ENCODE measurements at regions not wholly inside any gene's neighbourhood (a gene's known extent, or its start where the extent isn't known, plus 50 kb on each side); places are given as distances from the start of the nearest gene placed in this dataset.

DNA sequence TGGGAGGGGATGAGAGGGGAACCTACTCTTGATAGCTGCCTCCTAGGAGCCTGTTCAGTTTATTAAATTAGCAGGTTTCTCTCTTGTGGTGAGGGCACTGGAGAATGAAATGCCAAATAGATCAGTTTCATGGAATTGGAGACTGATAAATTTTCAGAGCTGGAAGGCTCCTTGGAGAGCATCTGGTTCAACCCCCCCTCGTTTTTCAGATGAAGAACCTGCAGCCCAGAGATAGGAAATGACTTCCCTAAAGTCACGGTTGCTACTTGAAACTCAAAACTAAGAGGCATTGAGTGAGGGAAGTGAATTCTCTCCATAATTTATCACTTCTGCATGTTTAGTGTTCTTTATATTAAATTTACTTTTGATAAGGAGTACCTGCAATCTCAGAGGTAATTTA lies 366.0 kb upstream of the CCL2 start:
- ATAC-seq (ENCODE audit: low read depth) (no peak), DNase-seq (no peak)
- H3K9me3 ChIP-seq (ENCODE audit: control extremely low read depth in 1 of 3, control insufficient read depth in 2 of 3, insufficient read depth in 1 of 3, low read length in 2 of 3): no peaks in the 10 kb centered on the region
- H3K4me3 Mint-ChIP-seq: no peak overlapping the region
- no peaks in the 10 kb centered on the region for H3K36me3 ChIP-seq (replicated peaks in 1 of 2; ENCODE audit: control extremely low read depth in 1 of 2, control insufficient read depth in 1 of 2, extremely low read depth in 1 of 2, insufficient read depth in 2 of 2, low read length in 1 of 2)
- peaks cover 0 to 3% (median 0%) of the 10 kb centered on the region in 4 experiments for H3K27me3 ChIP-seq (replicated peaks in 1 of 4; ENCODE audit: control extremely low read depth in 1 of 4, control insufficient read depth in 3 of 4, insufficient read depth in 4 of 4, low read length in 3 of 4)
- H4K20me1 ChIP-seq (ENCODE audit: control insufficient read depth, insufficient read depth, low read length, poor library complexity, severe bottlenecking): no peaks in the 10 kb centered on the region
- no peak overlapping the region for H3K27ac Mint-ChIP-seq
- WGBS (ENCODE audit: insufficient coverage): no CpG with 5 or more reads among the region's 2 CpGs
- TF ChIP-seq, protein P1, sequence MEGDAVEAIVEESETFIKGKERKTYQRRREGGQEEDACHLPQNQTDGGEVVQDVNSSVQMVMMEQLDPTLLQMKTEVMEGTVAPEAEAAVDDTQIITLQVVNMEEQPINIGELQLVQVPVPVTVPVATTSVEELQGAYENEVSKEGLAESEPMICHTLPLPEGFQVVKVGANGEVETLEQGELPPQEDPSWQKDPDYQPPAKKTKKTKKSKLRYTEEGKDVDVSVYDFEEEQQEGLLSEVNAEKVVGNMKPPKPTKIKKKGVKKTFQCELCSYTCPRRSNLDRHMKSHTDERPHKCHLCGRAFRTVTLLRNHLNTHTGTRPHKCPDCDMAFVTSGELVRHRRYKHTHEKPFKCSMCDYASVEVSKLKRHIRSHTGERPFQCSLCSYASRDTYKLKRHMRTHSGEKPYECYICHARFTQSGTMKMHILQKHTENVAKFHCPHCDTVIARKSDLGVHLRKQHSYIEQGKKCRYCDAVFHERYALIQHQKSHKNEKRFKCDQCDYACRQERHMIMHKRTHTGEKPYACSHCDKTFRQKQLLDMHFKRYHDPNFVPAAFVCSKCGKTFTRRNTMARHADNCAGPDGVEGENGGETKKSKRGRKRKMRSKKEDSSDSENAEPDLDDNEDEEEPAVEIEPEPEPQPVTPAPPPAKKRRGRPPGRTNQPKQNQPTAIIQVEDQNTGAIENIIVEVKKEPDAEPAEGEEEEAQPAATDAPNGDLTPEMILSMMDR (IDR thresholded peaks at IDR 0.05): no peak
- no peak for TF ChIP-seq EZH2 (IDR thresholded peaks at IDR 0.05; ENCODE audit: borderline replicate concordance, insufficient read depth, low read depth, low read length, poor library complexity, severe bottlenecking)
- H3K4me2 ChIP-seq (replicated peaks; ENCODE audit: low read depth, low read length, poor library complexity, severe bottlenecking): no peak overlapping the region
- no peak overlapping the region for H3K4me3 ChIP-seq (ENCODE audit: control extremely low read depth in 1 of 5, extremely low read depth in 1 of 5, insufficient read depth in 1 of 5, low read depth in 2 of 5, low read length in 4 of 5)
- no peaks in the 10 kb centered on the region for H3K9me3 Mint-ChIP-seq (ENCODE audit: insufficient read depth)
- H3K27me3 Mint-ChIP-seq: peaks cover 16% of the 10 kb centered on the region
- no peaks in the 10 kb centered on the region for H3K79me2 ChIP-seq (ENCODE audit: control insufficient read depth, insufficient read depth, low read length)
- H3K27ac ChIP-seq (ENCODE audit: low read length in 2 of 2): no peak overlapping the region
- no peaks in the 10 kb centered on the region for H3K4me1 Mint-ChIP-seq
- CTCF ChIA-PET: no interaction called here
- H2AFZ ChIP-seq (ENCODE audit: insufficient read depth, low read depth, low read length, poor library complexity, severe bottlenecking): no peak overlapping the region
- H3K9ac ChIP-seq (ENCODE audit: low read length): no peak overlapping the region
- POLR2A ChIA-PET: no interaction called here
- intact Hi-C loops (cut with micrococcal nuclease): no loop called here
- no peaks in the 10 kb centered on the region for H3K4me1 ChIP-seq (ENCODE audit: control insufficient read depth in 2 of 2, insufficient read depth in 2 of 2, low read length in 2 of 2)

GRCh38 chr17:33889766-33890165 lies 365.3 kb upstream of the CCL2 start:
- ChIA-PET POLR2A (no interaction called here), CTCF (no interaction called here)
- Histone ChIP-seq H3K4me1 (ENCODE audit: control insufficient read depth in 2 of 2, insufficient read depth in 2 of 2, low read length in 2 of 2) (no peaks in the 10 kb centered on the region), H3K9me3 (ENCODE audit: control extremely low read depth in 1 of 3, control insufficient read depth in 2 of 3, insufficient read depth in 1 of 3, low read length in 2 of 3) (no peaks in the 10 kb centered on the region), H2AFZ (ENCODE audit: insufficient read depth, low read depth, low read length, poor library complexity, severe bottlenecking) (no peak overlapping the region), H3K36me3 (replicated peaks in 1 of 2; ENCODE audit: control extremely low read depth in 1 of 2, control insufficient read depth in 1 of 2, extremely low read depth in 1 of 2, insufficient read depth in 2 of 2, low read length in 1 of 2) (no peaks in the 10 kb centered on the region), H3K4me3 (ENCODE audit: control extremely low read depth in 1 of 5, extremely low read depth in 1 of 5, insufficient read depth in 1 of 5, low read depth in 2 of 5, low read length in 4 of 5) (no peak overlapping the region), H3K4me2 (replicated peaks; ENCODE audit: low read depth, low read length, poor library complexity, severe bottlenecking) (no peak overlapping the region), H4K20me1 (ENCODE audit: control insufficient read depth, insufficient read depth, low read length, poor library complexity, severe bottlenecking) (no peaks in the 10 kb centered on the region), H3K27ac (ENCODE audit: low read length in 2 of 2) (no peak overlapping the region), H3K27me3 (replicated peaks in 1 of 4; ENCODE audit: control extremely low read depth in 1 of 4, control insufficient read depth in 3 of 4, insufficient read depth in 4 of 4, low read length in 3 of 4) (peaks cover 0 to 3% (median 0%) of the 10 kb centered on the region in 4 experiments), H3K9ac (ENCODE audit: low read length) (no peak overlapping the region), H3K79me2 (ENCODE audit: control insufficient read depth, insufficient read depth, low read length) (no peaks in the 10 kb centered on the region)
- 86% methylated on average over 1 of the region's 2 CpGs for WGBS (ENCODE audit: insufficient coverage)
- DNase-seq (no peak), ATAC-seq (ENCODE audit: low read depth) (no peak)
- no peaks in the 10 kb centered on the region for H3K9me3 Mint-ChIP-seq (ENCODE audit: insufficient read depth)
- no peak overlapping the region for H3K4me3 Mint-ChIP-seq
- no peak overlapping the region for H3K27ac Mint-ChIP-seq
- peaks cover 16% of the 10 kb centered on the region for H3K27me3 Mint-ChIP-seq
- H3K4me1 Mint-ChIP-seq: no peaks in the 10 kb centered on the region
- intact Hi-C loops (cut with micrococcal nuclease): no loop called here
- TF ChIP-seq EZH2 (IDR thresholded peaks at IDR 0.05; ENCODE audit: borderline replicate concordance, insufficient read depth, low read depth, low read length, poor library complexity, severe bottlenecking): no peak
- TF ChIP-seq, protein P1 (IDR thresholded peaks at IDR 0.05): no peak
